ENCODE measurements at regions not wholly inside any gene's neighbourhood (a gene's known extent, or its start where the extent isn't known, plus 50 kb on each side); places are given as distances from the start of the nearest gene placed in this dataset.

- H3K27ac ChIP-seq, result no peak overlapping the region
- TF ChIP-seq ZFX (IDR thresholded peaks at IDR 0.05; ENCODE audit: borderline replicate concordance) (no peak), CTCF (IDR thresholded peaks at IDR 0.05) (no peak)
Observed at GRCh38 chr5:165188556-165189175, 1683.2 kb downstream of the MAT2B start.

DNA sequence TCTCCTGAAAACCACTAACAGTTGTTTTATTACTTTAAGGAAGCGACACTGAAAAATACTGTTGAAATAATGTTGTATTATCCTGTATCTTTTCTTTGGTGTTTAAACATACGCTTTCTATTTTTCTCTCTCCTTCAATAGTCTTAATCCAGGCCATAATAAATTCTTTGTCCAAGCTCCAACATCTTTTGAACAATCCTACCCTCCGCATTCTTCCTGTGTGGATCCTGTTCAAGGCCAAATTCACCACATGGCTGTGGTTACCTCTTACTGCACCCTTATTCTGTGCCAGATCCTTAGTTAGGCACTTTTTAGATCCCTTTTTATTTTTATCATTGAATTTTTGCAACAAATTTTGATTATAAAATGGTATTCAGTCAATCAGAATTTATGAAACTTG, 1691.5 kb downstream of the MAT2B start:
- no peak for TF ChIP-seq ZFX (IDR thresholded peaks at IDR 0.05; ENCODE audit: borderline replicate concordance)
- no peak for TF ChIP-seq CTCF (IDR thresholded peaks at IDR 0.05)
- no peak overlapping the region for H3K27ac ChIP-seq

DNA sequence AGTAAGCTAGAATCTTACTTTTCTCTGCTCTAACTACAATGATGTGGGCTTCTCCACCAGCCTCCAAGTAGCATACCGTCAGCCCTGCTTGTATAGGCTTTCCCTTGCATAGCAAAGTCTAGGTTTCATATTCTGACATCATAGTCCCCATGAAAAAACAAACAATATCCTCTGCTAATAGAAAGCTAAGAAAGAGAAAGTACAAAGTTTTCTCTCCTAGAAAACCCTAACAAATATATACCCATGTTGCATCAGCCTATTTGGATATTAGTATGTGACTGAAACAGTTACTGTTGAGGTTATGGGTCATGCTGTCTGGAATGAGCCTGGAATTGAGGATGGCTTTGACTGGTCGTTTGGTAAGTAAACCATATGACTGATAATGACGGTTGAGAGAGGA, 1696.0 kb downstream of the MAT2B start:
- TF ChIP-seq ZFX (IDR thresholded peaks at IDR 0.05; ENCODE audit: borderline replicate concordance), result no peak
- TF ChIP-seq CTCF (IDR thresholded peaks at IDR 0.05), result no peak
- H3K27ac ChIP-seq, result peak overlapping the region; percentile 62

- TF ChIP-seq ZFX (IDR thresholded peaks at IDR 0.05; ENCODE audit: borderline replicate concordance) (no peak), CTCF (IDR thresholded peaks at IDR 0.05) (no peak)
- peak overlapping the region; percentile 62 for H3K27ac ChIP-seq
Observed at GRCh38 chr5:165201771-165202518, 1696.5 kb downstream of the MAT2B start.

- H3K27ac ChIP-seq, result peak overlapping the region; percentile 62
Observed at GRCh38 chr5:165202519-165202910, 1697.1 kb downstream of the MAT2B start.

GRCh38 chr5:165209101-165209727, 1703.8 kb downstream of the MAT2B start:
- TF ChIP-seq CTCF (IDR thresholded peaks at IDR 0.05) (peak; percentile 84), ZFX (IDR thresholded peaks at IDR 0.05; ENCODE audit: borderline replicate concordance) (no peak)
- H3K27ac ChIP-seq, result 0 out of 2 replicates have a peak overlapping the region, but pooled peaks have one; percentile 12

More at GRCh38 chr5:165202519-165202910, 1697.1 kb downstream of the MAT2B start:
- TF ChIP-seq ZFX (IDR thresholded peaks at IDR 0.05; ENCODE audit: borderline replicate concordance), result no peak
- TF ChIP-seq CTCF (IDR thresholded peaks at IDR 0.05), result no peak
